RWPE2 (cell line): ENCODE measurements at regions not wholly inside any gene's neighbourhood (a gene's known extent, or its start where the extent isn't known, plus 50 kb on each side); places are given as distances from the start of the nearest gene placed in this dataset.
A peak's percentile ranks its signal among the peaks of the same experiment; 100 is the strongest.

Source experiments
- ATAC-seq: fragments of 200-7000 bp; cut with Tn5 transposase; 3 replicates; pipeline ENCODE4 v1.9.1; 2021; ENCODE audit warnings: low read depth
- DNase-seq: peaks from one replicate; pipeline ENCODE4 v3.0.0-alpha.2; 2020; ENCODE audit warnings: low spot score
- H3K27ac ChIP-seq: fragments of 450-650 bp; 2 replicates; pipeline ENCODE4 v1.5.1; 2017; ENCODE audit warnings: mild to moderate bottlenecking; ENCODE audit not compliant: poor library complexity, severe bottlenecking
- H3K27me3 ChIP-seq: fragments of 250-450 bp; sonication (Bioruptor Pico); 2 replicates; pipeline ENCODE4 v1.5.1; 2021; ENCODE audit warnings: mild to moderate bottlenecking, moderate library complexity; ENCODE audit not compliant: insufficient read depth, poor library complexity, severe bottlenecking
- H3K36me3 ChIP-seq: fragments of 250-450 bp; sonication (Bioruptor Pico); 2 replicates; pipeline ENCODE4 v1.5.1; 2020; ENCODE audit warnings: low read depth, mild to moderate bottlenecking, moderate library complexity
- H3K4me1 ChIP-seq: fragments of 250-450 bp; sonication (Bioruptor Pico); 2 replicates; pipeline ENCODE4 v1.5.1; 2021; ENCODE audit warnings: mild to moderate bottlenecking, moderate library complexity; ENCODE audit not compliant: insufficient read depth, poor library complexity, severe bottlenecking
- H3K4me3 ChIP-seq: fragments of 250-450 bp; sonication (Bioruptor Pico); 2 replicates; pipeline ENCODE4 v1.5.1; 2021; ENCODE audit warnings: mild to moderate bottlenecking, moderate library complexity; ENCODE audit not compliant: severe bottlenecking
- H3K9me3 ChIP-seq: fragments of 250-450 bp; sonication (Bioruptor Pico); 2 replicates; pipeline ENCODE4 v1.5.1; 2021; ENCODE audit warnings: mild to moderate bottlenecking, moderate library complexity; ENCODE audit not compliant: severe bottlenecking
- TF ChIP-seq, protein P1 (sequence below): fragments of 450-650 bp; IDR thresholded peaks from one replicate; pipeline ENCODE4 v1.5.1; 2017; ENCODE audit warnings: mild to moderate bottlenecking, moderate library complexity; ENCODE audit not compliant: poor library complexity, severe bottlenecking

DNA sequence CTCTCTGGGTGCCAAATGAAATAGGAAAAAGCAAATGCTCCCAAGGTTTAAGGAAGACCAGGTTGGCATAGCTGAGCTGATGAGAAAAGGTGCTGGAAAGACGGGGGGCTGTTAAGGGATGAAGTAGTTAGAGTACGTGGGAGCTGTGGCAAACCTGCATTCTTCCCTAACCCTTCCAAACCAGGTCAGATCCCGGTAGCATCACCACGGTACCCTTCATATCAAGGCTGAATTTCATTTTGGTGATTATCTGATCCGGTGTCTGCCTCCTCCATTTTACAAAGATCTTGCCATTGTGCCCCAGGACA is 68.0 kb upstream of the PIM1 start:
- ATAC-seq: no peak
- Histone ChIP-seq H3K9me3 (no peaks in the 10 kb centered on the region), H3K27me3 (no peaks in the 10 kb centered on the region), H3K27ac (peak overlapping the region; percentile 40), H3K36me3 (no peaks in the 10 kb centered on the region), H3K4me1 (peaks cover 10% of the 10 kb centered on the region), H3K4me3 (no peak overlapping the region)
- DNase-seq: no peak
- TF ChIP-seq, protein P1, sequence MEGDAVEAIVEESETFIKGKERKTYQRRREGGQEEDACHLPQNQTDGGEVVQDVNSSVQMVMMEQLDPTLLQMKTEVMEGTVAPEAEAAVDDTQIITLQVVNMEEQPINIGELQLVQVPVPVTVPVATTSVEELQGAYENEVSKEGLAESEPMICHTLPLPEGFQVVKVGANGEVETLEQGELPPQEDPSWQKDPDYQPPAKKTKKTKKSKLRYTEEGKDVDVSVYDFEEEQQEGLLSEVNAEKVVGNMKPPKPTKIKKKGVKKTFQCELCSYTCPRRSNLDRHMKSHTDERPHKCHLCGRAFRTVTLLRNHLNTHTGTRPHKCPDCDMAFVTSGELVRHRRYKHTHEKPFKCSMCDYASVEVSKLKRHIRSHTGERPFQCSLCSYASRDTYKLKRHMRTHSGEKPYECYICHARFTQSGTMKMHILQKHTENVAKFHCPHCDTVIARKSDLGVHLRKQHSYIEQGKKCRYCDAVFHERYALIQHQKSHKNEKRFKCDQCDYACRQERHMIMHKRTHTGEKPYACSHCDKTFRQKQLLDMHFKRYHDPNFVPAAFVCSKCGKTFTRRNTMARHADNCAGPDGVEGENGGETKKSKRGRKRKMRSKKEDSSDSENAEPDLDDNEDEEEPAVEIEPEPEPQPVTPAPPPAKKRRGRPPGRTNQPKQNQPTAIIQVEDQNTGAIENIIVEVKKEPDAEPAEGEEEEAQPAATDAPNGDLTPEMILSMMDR: no peak

DNA sequence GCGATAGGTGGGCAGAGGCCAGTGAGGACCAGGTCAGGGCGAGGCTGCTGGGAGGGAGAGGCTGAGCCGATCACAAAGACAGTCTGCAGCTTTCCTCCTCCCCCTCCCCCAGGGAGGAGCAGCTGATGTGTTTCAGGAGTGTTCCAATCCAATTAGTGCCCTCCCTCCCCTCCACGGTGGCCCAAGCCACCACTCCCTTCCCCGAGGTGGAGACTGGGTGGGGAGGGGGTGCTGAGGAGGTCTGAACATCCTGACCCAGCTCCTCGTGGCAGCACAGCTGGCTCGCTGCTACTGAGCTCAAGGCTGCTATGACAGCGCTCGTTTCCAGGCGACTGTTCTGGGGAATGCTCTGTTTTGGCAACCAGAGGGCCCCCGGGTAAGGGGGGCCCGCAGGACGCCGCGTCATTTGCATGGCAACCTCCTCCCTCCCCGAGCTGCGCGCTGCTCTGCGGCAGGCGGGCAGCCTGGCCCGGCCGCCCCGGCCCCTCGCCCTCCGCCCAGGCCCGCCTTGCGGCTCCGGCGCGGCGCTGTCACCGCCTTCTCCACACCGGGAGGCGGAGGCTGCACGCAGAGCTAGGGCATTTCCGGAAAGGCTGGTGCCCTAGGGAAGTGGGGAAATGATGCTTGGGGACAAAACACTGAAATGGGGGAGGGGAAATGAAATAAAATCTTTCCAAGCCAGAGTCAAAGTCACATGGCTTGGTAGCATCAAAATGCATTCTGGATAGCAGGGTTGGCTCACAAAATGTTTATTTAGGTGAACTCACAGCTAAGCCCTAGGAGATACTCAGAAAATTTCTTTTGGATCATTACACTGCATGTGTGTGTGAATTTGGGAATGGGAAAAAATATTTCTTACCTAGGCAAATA is 67.4 kb upstream of the PIM1 start:
- TF ChIP-seq, protein P1: no peak
- DNase-seq: no peak

DNA sequence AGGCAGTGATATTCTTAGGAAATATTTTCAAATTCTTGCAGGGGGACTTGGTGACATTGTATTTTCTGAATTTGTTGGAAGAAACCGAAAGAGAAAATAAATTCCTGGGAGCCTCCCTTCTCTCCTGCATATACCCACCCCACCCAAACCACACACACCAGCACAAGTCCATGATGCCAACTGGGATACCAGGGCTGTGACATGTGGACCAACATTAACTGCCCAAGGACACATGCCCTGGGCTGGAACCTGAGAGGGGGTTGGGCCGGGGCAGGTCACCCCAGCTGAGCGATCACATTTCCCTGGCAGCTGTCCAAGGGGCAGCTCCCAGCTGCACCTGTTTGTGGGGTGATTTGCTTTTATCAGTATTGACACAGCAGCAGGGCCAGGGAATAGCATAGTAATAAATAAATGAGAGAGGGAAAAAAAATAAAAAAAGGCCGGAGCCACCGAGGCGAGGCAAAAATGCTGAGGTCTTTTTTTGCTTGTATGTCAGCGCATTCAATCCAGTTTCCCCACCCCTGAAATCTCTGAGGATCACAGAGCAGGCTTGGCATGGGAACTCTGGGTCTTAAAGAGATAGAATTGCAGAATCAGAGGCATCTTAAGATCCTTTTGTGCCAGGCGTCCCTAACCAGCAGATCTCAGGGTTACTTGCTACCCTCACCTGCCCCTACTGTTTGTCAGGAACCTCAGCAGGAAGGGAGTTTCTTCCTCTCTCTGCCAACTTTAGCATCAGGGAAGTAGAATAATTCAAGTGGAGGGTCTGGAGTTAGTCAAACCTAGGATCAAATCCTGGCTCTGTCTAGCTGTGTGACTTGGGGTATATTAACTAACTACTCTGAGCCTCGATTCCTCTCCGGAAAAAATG is 66.5 kb upstream of the PIM1 start:
- Histone ChIP-seq H3K4me1 (peaks cover 10% of the 10 kb centered on the region), H3K9me3 (no peaks in the 10 kb centered on the region), H3K27me3 (no peaks in the 10 kb centered on the region), H3K27ac (peak overlapping the region; percentile 40), H3K36me3 (no peaks in the 10 kb centered on the region), H3K4me3 (peak overlapping the region; percentile 16)
- ATAC-seq (peak; percentile 43), DNase-seq (no peak)
- TF ChIP-seq, protein P1: no peak

More for the DNA sequence above, 67.4 kb upstream of the PIM1 start:
- H3K27ac ChIP-seq: peak overlapping the region; percentile 40
- H3K27me3 ChIP-seq: no peaks in the 10 kb centered on the region
- no peaks in the 10 kb centered on the region for H3K36me3 ChIP-seq
- peak; percentile 82 for ATAC-seq
- H3K4me1 ChIP-seq: peaks cover 10% of the 10 kb centered on the region
- peak overlapping the region; percentile 16 for H3K4me3 ChIP-seq
- H3K9me3 ChIP-seq: no peaks in the 10 kb centered on the region

DNA sequence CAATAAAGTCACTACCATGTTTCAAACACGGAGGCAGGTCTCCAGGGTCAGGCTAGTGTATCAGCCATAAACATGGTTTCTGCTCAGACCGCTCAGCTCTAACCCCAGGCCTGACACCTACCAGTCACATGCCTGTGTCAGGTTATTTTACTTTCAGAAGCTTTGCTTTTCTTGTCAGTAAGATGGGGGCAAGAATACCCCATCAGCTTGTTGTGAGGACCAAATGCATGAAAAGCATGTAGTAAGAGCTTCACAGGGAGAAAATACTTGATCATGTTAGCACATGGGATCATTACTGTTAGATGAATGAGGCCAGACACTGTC is 65.2 kb upstream of the PIM1 start:
- H3K27me3 ChIP-seq: no peaks in the 10 kb centered on the region
- no peak for DNase-seq
- H3K27ac ChIP-seq: no peak overlapping the region
- TF ChIP-seq, protein P1: no peak
- no peaks in the 10 kb centered on the region for H3K9me3 ChIP-seq
- no peak for ATAC-seq
- no peaks in the 10 kb centered on the region for H3K36me3 ChIP-seq
- H3K4me3 ChIP-seq: no peak overlapping the region
- peaks cover 10% of the 10 kb centered on the region for H3K4me1 ChIP-seq
